AG04449 (cell line): ENCODE measurements at regions not wholly inside any gene's neighbourhood (a gene's known extent, or its start where the extent isn't known, plus 50 kb on each side); places are given as distances from the start of the nearest gene placed in this dataset.

Source experiments
- CTCF ChIA-PET: fragments of 350-600 bp; formaldehyde crosslinking; extraction: SDS; loops from one replicate; lab custom pipeline; 2021; ENCODE audit warnings: antibody characterized with exemption; lab: Yijun Ruan, JAX
- POLR2A ChIA-PET: fragments of 400-600, 350-600 bp; formaldehyde crosslinking; extraction: SDS; loops from one replicate; lab custom pipeline; 2020; ENCODE audit warnings: antibody characterized with exemption, inconsistent platforms; lab: Yijun Ruan, JAX
- DNase-seq: peaks from one replicate; pipeline ENCODE4 v3.0.0-alpha.2; 2010; ENCODE audit warnings: low read depth, low spot score
- H3K4me3 ChIP-seq: 2 replicates; pipeline ENCODE4 v1.5.1; 2011; ENCODE audit warnings: low read depth, mild to moderate bottlenecking, control low read depth, low read length
- TF ChIP-seq, protein P1 (sequence below): IDR thresholded peaks from one replicate; pipeline ENCODE4 v1.5.1; 2011; ENCODE audit warnings: mild to moderate bottlenecking, moderate library complexity, low read length, control low read depth, inconsistent platforms; ENCODE audit not compliant: insufficient read depth; ENCODE audit errors: missing control alignments

DNA sequence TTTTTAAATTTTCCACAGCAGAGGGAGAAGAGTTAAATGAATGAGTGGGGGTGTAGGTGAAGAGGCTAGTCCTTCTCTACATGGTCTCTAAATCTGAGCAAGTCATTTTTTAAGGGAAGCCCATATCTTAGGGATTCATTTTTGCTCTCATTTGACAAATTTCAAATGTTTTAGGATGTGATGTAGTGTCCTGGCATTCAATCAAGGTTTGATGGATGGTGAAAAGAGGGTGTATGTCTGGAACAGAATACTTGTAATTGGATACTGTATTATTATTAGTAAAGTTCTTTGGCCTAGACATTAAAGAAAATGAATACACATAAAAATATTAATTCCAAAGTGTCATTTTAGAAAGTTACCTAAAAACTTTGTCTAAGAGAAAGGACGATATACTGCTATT, 167.8 kb upstream of the PTBP2 start:
- TF ChIP-seq, protein P1, sequence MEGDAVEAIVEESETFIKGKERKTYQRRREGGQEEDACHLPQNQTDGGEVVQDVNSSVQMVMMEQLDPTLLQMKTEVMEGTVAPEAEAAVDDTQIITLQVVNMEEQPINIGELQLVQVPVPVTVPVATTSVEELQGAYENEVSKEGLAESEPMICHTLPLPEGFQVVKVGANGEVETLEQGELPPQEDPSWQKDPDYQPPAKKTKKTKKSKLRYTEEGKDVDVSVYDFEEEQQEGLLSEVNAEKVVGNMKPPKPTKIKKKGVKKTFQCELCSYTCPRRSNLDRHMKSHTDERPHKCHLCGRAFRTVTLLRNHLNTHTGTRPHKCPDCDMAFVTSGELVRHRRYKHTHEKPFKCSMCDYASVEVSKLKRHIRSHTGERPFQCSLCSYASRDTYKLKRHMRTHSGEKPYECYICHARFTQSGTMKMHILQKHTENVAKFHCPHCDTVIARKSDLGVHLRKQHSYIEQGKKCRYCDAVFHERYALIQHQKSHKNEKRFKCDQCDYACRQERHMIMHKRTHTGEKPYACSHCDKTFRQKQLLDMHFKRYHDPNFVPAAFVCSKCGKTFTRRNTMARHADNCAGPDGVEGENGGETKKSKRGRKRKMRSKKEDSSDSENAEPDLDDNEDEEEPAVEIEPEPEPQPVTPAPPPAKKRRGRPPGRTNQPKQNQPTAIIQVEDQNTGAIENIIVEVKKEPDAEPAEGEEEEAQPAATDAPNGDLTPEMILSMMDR: no peak
- CTCF ChIA-PET: interaction anchor here (1.3 kb wide), 1 partner anchor 317 kb away, joined by 3 read pairs; no protein-coding TSS in a partner anchor
- DNase-seq: no peak
- H3K4me3 ChIP-seq: no peak overlapping the region
- POLR2A ChIA-PET: no interaction called here

DNA sequence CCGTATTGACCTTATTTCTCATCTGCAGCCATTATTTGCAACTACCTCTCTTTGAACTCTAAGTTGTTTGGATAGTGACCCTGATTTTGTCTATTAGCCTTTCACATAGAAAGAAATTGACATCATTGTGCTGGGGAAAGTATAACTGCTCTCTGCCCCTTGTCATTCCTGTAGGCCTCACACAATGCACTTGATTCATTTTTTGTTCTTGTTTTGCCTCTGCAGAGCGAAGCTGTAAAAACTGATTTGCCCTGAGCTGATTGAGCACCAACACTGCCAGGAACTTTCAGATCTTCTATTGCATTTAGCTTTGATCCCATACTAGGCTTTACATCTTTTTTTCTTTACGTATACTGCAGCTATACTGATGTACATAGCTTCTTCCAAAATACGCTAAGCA, 167.2 kb upstream of the PTBP2 start:
- ChIA-PET CTCF (no interaction called here), POLR2A (no interaction called here)
- H3K4me3 ChIP-seq: no peak overlapping the region
- DNase-seq: no peak
- TF ChIP-seq, protein P1: no peak

DNA sequence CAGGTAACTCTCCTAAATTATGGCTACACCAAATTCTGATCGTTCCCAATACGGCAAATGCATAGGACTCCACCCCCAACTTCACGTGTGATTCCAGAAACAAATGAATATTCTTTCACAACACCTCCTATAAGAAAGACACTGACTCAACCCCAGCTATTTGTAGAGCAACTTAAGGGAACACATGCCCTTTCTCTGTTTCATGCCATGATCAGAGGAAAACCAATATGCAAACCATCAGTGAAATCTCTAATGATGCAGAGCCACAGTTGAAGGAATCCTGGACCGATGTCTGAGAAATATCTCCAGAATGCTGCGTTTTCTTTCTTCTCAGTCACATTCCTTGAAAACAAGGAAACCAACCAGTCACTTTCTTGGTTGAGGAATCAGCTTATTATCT, 164.2 kb upstream of the PTBP2 start:
- ChIA-PET POLR2A (no interaction called here), CTCF (no interaction called here)
- TF ChIP-seq, protein P1: no peak
- H3K4me3 ChIP-seq: no peak overlapping the region
- DNase-seq: no peak

DNA sequence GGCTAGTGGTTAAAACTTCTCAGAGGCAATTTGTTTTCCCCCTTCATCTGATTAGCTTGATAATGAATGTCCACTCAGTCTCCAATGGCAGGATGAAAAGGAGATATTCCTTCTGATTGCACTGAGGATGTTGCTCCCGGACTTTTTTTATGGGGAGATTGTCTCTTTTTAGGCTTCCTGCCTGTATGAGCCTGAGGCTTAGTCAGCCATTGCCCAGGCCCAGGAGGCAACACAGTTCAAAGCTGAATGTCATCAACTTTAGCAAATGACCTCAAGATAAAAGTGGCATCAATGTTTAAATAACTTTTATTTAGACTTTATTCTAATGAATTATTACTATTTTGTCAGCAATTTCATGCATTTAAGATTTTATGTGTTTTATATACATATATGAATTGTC, 162.9 kb upstream of the PTBP2 start:
- TF ChIP-seq, protein P1: no peak
- CTCF ChIA-PET: no interaction called here
- POLR2A ChIA-PET: no interaction called here
- H3K4me3 ChIP-seq: no peak overlapping the region
- DNase-seq: no peak

DNA sequence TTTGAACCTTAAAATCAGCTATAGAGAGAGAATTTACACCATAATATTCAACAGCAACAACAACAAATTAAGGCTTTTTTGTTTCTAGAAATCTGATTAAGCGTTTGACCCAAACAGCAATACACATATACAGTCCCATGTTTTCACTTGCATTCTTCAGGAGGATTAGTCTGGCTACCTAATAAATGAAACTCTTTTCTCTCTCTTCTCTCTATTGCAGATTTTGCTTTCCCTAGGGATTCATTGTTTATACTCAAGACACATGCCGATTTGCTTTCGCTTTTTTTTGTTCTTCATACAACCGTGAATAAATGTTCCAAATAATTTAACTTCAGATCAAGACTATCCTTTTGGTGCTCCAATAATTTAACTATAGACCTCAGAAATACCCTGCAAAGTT, 162.4 kb upstream of the PTBP2 start:
- TF ChIP-seq, protein P1: no peak
- no peak overlapping the region for H3K4me3 ChIP-seq
- CTCF ChIA-PET: no interaction called here
- DNase-seq: no peak
- POLR2A ChIA-PET: interaction anchor here (1.3 kb wide), 2 partner anchors 21 to 197 kb away, joined by 4 to 5 read pairs; no protein-coding TSS in a partner anchor

DNA sequence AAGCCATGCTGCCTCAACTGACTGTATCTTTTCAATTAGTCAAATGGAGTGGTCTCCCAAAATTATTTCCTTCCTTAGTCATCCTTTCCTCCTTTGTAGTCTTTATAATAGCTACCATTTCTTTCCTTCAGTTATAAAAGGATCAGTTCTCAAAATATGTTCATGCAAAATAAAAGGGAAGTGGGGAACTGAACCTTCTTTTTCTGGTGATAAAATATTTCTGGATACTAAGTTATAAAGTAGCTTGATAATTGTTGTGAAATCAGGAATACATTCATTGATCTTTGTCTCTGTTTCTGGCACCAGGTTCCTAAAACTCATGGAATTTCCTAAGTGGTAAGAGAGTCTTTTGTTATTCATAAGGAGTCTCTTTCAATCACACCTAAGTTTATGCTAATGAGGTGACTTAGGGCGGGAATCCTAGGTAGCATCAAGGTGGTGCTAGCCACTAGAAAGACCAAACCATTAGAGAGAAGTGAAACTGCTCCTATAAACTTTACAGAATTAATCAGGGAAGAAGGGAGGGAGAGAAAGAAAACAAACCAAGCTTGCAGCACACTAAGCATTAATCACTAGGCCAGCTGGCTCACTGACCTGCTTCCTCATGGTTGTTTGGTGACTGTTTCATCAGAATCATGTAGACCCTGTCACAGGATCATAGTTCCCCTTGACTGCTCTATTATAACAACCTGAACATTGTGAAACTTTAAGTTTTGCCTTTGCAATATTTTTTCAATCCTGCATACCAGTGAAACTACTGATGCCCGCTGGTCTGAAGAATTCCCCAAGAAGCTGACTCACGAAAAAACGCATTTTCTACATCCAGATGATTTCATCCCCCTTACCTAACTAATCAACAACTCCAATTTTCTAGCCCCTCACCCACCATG, 161.6 kb upstream of the PTBP2 start:
- TF ChIP-seq, protein P1: no peak
- no peak overlapping the region; the same call in 1 of the 2 replicates for H3K4me3 ChIP-seq
- peak; percentile 90 for DNase-seq
- ChIA-PET CTCF (no interaction called here), POLR2A (interaction anchor here (1.3 kb wide), 2 partner anchors 21 to 197 kb away, joined by 4 to 5 read pairs; no protein-coding TSS in a partner anchor)
